ENCODE measurements at regions not wholly inside any gene's neighbourhood (a gene's known extent, or its start where the extent isn't known, plus 50 kb on each side); places are given as distances from the start of the nearest gene placed in this dataset.

DNA sequence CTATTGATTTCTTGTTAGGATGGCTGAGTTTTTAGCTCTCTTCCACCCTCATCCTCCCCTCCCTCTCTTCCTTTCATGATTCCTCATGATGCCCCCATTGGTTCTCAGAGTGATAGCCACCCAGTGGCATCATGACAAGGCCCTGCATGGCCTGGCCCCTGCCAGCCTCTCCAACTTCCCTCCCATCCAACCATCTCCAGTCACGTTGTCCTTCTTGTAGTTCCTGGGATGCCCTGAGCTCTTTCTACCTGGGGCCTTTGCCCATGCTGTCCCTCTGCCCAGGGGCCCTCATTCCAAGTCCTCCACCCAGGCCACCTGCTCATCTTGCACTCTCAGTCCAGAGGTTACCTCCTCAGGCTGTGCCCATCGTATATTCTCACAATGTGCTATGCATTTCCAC, 247.5 kb downstream of the TFCP2L1 start:
- no peak for TF ChIP-seq POLR2A (IDR thresholded peaks at IDR 0.05; ENCODE audit: low read length)
- TF ChIP-seq GATA1 (IDR thresholded peaks at IDR 0.05; ENCODE audit: low read depth, low read length) = no peak

All from erythroblast (primary cell).